Amniotic epithelial cell (primary cell): ENCODE measurements at regions not wholly inside any gene's neighbourhood (a gene's known extent, or its start where the extent isn't known, plus 50 kb on each side); places are given as distances from the start of the nearest gene placed in this dataset.
"Not testable (repeated sequence)": the region's sequence is repeated elsewhere in the genome, so short reads cannot be mapped to it uniquely, and the experiment has no call there.

ENCODE experiments used
- DNase-seq: peaks from one replicate; pipeline ENCODE4 v3.0.0-alpha.2; 2010; ENCODE audit warnings: low read depth

DNA sequence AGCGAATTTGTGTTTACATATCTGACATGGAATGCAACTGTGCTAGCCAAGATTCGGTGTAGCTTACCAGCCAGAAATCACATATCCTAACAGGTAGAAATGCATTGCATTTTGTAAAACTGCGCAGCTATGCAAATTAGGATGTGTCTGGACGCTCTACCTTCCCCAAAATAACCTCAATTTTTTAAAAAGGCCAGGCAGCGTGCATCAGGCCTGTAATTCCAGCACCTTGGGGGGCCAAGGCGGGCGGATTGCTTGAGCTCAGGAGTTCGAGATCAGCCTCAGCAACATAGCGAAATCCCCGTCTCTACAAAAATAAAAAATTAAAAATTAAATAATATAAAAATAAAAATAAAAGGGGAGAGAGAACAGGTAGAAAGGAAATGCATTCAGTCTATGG lies 305.0 kb downstream of the TYW1 start:
- no peak for DNase-seq

DNA sequence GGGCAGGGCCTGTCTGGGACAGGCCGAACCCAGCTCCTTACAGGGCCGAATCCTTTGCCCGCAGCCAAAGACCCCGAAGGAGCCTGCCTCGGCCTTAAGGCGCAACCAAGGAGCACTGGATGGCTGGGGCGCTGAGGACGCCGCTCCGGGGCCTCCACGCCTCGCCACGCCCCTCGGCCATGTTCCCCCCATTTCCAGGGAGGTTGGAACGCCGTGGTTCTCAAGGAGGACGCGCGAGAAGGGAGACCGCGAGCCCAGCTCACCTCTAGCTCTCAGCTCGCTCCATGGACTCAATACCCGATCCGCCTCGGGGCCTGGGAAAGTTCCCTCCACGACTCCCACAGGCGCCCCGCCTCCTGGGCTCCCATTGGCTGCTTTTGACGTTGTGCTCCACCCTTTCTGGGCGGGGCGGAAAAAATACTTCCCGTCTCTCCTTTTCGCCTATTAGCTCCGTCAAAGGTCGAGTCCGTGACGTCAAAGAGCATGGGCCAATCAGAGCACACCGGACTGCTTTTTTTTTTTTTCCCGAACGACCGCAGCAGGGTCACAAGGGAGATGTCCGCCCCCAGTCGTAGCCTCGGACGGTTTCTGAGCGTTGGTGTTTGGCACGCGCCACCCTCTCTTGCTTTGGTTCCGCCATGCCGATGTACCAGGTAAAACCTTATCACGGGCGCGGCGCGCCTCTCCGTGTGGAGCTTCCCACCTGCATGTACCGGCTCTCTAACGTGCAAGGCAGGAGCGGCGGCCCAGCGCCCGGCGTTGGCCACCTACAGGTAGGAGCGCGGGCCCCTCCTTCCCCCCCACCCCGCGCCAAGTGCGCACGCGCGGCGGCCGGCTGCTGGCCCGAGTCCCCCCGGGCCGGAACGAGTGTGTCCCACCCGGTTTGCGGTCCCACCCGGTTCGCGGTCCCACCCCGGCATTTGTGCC lies 305.7 kb downstream of the TYW1 start:
- DNase-seq, result peak; percentile 99

DNA sequence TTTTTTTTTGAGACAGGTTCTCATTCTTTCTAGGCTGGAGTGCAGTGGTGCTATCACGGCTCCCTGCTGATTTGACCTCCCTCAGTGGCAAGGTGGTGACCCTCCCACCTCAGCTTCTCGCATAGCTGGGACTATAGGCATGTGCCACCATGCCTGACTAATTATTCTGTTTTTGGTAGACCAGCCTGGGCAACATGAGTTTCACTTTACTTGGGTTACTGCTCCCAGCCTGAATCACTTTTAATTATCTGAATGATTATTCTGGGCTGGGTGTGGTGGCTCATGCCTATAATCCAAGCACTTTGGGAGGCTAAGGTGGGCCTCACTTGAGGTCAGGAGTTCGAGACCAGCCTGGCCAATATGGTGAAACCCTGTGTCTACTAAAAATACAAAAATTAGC lies 308.2 kb downstream of the TYW1 start:
- DNase-seq, result not testable (repeated sequence)

DNA sequence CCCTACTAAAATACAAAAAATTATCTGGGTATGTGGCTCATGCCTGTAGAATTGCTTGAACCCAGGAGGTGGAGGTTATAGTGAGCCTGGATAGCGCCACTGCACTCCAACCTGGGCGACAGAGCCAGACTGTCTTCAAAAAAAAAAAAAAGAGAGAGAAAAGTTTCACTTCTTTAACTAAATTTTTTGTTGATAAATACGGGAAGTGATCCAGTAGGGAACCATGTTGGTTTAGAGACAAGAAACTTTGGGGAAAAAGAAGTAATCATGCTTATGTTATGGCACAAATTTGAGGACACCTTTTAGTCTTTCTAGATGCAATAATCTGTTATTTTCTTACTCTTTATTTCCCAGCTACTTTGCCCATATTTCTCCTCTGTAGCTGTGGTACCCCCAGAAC lies 309.7 kb downstream of the TYW1 start:
- no peak for DNase-seq

DNA sequence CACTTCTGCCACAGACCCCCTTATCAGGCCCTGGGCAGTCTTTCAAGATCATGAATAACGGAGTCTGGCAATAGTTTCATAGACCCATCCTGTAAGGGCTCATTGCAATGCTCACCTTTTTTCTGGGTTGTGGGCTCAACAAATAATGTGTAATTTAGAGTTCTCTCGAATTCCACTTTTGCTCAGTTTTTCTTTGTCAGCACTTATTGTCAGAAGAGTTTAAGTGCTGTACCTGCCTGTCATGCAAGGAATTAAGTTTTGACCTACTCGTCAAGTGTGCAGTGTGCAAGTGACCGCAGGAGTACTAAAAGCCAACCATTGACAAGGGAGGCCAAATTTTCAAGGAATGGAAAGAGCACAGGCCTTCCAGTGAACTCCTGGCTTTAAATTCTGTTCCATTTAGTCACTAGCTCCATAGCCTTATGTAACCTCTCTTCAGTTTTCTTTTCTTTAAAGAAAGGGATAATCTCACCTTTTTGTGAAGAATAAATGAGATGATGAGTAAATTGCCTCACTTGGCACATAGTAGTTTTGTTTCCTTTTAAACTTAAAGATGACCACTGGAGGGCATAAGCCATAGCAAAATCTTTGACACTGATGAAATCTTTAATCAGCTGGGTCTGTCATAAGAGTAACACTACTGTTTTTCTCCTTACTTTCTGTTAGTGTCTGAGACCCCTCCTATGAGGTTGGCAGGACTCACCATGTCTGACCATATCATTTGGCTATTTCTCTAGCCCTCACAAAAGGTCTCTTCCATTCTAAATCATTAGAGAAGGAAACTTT lies 313.3 kb downstream of the TYW1 start:
- DNase-seq, result no peak

DNA sequence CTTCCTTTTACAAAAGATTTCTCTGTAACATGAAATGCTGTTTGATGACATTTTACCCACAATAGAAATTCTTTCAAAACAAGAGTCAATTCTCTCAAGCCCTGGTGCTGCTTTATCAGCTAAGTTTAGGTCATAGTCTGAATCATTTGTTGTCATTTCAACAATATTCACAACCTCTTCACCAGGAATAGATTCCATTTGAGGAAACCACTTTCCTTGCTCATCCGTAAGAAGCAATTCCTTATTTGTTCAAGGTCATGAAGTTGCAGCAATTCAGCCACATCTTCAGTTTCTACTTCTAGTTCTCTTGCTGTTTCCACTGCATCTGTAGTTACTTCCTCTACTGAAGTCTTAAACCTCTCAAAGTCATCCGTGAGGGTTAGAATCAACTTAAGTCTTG lies 315.3 kb downstream of the TYW1 start:
- DNase-seq, result peak; percentile 95

DNA sequence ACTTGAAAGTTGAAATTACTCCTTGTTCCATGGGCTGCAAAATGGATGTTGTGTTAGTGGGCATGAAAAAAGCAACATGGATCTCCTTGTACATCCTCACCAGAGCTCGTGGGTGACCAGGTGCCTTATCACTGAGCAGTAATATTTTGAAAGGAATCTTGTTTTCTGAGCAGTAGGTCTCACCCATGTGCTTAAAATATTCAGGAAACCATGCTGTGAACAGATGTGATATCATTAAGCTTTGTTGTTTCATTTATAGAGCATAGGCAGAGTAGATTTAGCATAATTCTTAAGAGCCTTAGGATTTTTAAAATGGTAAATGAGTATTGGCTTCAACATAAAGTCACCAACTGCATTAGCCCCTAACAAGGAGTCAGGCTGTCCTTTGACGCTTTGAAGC lies 316.6 kb downstream of the TYW1 start:
- DNase-seq, result no peak

DNA sequence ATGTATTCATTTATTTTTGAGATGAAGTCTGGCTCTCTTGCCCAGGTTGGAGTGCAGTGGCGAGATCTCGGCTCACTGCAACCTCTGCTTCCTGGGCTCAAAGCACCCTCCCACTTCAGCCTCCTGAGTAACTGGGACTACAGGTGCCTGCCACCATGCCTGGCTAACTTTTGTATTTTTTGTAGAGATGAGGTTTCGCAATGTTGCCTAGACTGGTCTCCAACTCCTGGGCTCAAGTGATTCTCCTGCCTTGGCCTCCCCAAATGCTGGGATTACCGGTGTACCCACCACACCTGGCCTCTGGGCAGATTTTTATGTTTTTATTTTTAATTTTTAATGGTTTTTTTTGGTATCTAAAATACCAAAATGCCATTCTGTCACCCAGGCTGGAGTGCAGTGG lies 320.3 kb downstream of the TYW1 start:
- DNase-seq, result not testable (repeated sequence)

DNA sequence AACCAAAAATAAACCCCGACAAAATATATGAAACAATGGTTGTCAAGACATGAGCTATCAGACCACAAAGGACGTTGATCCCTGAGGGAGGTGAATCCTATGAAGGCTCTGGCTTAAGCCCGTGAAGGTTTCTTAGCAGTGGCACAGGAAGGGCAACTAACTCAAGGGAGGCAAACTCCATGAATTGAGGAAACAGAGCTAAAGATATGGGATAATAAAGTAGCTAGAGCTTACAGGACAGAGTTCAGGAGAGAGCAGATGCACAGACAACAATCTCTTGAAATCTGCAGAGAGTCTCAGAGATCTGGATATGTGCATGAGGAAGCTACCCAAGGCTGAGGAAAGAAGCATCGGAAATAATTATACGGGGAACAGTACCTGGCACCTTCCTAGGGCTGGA lies 331.6 kb downstream of the TYW1 start:
- not testable (repeated sequence) for DNase-seq

DNA sequence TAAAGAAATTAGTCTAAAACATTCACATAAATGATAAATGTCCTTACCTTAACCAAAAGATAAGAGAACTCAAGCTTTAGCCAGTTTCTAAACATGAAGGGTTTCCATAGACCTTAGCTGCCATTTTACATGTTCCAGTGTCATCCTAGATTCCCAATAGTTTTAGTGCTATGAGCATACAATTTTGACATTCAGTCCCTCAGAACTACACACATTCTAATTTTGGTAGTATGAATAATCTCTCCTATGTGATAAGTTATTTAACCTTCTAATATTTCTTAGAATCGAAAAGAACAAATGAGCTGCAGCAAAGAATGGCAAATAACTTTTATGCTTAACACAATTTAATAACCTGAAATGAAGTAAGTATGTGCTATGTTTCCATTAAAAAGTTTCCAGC lies 338.5 kb downstream of the TYW1 start:
- DNase-seq, result not testable (repeated sequence)

DNA sequence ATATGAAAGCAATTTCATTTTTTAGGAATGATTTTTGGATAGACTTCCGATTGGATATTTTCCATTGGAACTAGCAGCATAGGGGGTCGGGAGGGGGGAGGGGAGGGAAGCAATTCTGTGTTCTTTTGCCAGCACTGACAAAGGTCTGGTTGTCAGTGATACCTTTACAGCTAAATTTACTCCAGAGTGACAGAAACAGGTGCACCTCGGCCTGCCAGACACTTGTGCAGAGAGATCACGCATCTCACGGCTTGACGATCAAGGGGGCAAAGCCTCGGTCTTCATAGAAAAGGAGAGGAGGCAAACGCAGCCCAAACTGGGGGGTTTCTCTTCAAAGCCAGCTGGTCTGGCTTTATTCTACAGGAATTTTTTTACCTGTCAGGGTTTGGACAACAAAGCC lies 339.0 kb downstream of the TYW1 start:
- not testable (repeated sequence) for DNase-seq

DNA sequence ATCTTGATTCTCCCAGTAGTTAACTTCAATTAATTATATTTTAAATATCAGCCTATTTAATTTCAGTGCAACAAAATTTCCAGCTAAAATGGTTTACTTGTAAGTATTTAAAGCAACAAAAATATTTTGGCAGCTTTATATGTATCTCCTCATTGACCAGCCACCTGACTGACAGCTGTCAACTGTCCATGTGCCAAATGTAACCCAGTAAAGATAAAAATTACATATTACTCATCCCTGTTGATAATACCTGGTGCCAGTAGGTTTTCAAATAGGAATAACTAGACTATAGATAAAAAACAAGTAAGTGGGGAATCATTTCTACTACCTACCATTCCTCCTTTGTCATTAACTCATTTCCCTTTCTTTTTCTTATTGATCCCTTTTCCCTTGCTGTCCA lies 341.9 kb downstream of the TYW1 start:
- DNase-seq, result not testable (repeated sequence)

DNA sequence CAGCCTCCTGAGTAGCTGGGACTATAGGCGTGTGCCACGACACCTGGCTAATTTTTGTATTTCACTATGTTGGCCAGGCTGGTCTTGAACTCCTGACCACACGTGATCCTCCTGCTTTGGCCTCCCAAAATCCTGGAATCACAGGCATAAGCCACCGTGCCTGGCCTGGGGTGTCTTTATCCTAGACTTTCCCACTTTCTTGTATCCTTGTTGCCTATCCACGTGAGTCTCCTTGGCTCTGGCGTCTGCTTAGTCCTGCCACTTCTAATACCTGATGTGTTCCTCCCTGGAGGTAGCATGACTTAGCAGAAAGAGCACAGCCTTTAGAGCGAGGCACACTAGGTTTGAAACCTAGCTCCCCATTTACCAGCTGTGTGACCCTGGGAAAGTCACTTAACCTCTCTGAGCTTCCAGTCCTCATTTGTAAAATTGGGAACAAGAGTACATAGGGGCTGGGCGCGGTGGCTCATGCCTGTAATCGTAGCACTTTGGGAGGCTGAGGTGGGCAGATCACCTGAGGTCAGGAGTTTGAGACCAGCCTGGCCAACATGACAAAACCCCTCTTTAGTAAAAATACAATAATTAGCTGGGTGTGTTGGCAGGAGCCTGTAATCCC lies 344.6 kb downstream of the TYW1 start:
- no peak for DNase-seq

DNA sequence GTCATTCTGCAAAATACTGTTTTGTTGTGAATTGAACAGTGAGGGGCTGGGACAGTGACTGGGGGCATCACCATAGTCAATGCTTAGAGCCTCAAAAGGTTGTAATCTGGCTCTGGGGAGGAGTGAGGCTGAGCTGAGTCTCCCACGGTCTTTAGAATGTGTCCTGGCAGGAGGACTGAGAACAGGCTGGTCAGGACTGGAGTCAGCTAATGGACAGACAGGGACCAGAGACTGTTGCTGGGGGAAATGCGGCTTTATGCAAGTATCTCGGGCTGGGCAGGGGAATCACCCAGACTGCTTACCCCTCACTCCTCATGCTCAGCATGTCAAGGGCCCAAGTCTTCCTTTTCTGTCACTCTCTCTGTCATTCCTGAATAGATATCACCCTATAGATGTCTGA lies 346.5 kb downstream of the TYW1 start:
- DNase-seq, result no peak

DNA sequence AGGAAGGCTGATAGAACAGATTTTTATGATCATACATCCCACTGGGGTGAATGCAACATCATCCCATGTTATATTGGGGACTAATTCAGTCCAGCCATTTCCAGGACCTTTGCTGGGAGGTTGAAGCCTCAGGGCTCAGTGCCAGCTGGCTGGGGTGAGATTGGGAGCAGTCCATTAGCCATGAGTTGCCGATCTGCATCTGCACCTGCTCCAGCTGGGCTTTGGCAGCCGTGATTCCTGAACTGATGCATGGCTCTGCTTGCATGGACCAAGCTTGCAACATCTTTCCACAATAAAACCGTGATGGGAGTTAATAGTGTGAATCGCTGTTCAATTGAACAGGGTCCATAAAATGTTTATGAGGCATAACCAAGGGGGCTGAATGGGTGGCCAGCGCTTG lies 346.9 kb downstream of the TYW1 start:
- no peak for DNase-seq

DNA sequence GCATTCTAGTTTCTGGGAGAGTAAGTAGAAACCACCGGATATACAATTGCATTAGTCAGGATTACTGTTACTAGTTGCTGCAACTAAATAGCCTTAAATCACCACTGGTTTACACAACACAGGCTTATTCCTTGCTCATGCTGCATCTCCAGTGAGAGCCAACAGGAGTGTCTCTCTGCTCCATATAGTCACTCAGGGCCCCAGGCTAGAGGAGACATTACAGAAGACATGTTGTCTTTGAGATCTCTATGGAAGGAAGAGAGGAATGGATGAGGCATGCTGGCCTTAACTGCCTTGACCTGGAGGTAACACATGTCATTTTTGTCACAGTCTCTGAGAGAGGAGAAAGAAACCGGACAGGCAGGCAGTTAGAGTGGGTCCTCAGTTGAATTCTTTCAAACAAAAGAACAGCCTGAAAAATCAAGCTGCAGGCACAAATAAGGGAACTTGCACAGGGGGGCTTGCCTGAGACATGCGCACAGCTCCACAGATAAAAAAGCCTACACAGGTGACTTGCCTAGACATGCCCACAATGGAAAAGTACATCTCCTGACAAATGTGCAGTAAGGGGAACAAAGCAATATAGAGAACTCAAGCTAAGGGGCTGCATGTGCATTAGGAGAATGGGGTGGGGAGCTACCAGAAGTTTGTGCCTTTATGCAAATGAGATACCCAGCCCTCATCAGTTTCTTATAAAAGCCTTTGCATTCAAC lies 348.0 kb downstream of the TYW1 start:
- DNase-seq, result no peak

DNA sequence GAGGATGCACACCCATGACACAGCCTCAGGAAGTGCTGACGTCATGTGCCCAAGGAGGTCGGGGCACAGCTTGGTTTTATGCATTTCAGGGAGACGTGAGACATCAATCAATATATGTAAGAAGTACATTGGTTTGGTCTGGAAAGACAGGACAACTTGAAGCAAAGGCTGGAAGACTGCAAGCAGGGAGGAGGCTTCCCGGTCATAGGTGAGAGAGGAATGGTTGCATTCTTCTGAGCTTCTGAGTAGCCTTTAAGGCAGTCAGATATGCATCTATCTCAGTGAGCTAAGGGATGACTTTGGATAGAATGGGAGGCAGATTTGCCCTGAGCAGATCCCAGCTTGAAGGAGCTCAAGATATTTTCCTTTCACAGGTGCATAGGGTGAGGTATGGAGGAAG lies 349.5 kb downstream of the TYW1 start:
- DNase-seq, result no peak

DNA sequence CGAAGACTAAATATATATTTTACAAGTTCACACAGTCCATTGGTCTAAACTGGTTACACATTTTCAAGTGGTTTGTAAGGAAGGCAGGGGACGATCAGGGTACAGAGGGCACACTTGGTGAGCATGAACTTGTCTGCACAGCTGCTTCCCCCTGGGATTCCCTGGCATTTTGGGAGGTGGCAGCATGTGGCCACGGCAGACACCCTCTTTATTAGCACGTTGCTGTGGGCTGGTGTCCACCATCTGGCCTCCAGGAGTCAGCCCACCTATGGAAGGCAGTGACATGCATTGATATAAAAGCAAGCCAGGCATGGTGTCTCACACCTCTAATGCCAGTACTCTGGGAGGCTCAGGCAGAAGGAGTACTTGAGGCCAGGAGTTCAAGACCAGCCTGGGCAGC lies 350.2 kb downstream of the TYW1 start:
- DNase-seq, result no peak

DNA sequence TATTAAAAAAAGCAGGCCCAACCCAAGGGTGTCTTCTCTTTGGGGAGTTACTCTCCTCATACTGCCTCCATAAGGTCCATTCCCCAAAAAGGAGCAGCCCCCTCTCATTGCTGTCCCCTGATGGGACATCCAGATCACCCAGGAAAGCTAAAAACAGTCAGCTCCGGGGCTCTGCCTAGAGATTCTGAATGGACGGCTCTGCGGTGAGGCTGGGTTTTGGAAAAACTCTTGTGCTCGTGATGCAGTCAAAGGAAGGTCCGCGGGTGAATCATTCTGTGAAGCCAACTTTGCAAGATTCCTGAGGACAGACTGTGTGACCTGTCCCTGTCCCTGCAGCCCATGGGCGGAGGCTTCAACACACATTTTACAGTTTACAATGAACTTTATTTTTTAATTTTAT lies 351.5 kb downstream of the TYW1 start:
- DNase-seq, result no peak

DNA sequence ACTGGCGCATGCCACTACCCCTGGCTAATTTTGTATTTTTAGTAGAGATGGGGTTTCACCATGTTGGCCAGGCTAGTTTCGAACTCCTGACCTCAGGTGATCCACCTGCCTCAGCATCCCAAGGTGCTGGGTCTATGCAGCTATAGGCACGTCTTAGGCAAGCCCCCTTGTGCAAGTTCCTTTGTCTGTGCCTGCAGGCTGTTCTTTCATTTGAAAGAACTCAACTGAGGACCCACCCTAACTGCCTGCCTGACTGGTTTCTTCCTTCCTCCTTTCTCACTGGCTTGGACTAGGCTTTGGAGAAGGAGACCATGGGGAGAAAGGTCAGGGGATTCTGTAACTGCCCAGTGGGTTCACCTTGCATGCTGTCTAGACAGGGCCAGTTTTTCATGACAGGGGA lies 361.0 kb downstream of the TYW1 start:
- not testable (repeated sequence) for DNase-seq

DNA sequence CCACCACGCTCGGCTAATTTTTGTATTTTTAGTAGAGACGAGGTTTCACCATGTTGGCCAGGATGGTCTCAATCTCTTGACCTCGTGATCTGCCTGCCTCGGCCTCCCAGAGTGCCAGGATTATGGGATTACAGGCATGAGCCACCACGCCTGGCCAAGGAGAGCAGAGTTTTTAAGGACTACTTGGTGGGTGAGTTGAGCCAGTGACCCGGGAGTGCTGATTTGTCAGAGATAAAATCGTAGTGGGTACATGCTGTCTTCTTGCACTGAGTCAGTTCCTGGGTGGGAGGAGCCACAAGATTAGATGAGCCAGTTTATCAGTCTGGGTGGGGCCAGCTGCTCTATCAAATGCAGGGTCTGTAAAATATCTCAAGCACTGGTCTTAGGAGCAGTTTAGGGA lies 361.7 kb downstream of the TYW1 start:
- DNase-seq, result peak; percentile 70

DNA sequence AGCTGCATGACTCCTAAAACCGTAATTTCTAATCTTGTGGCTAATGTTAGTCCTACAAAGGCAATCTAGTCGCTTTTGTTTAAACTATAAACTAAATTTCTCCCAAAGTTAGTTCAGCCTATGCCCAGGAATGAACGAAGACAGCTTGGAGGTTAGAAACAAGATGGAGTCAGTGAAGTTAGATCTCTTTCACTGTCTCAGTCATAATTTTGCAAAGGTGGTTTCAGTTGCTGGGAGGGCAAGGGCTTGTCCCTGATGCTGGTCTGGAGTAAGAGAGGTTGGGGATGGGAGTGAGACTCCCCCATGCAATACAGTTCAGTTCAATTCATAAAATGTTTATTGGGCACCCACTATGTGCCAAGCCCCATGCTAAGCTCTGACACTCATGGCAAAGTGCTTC lies 362.1 kb downstream of the TYW1 start:
- not testable (repeated sequence) for DNase-seq
